ENCODE measurements at regions not wholly inside any gene's neighbourhood (a gene's known extent, or its start where the extent isn't known, plus 50 kb on each side); places are given as distances from the start of the nearest gene placed in this dataset.

DNA sequence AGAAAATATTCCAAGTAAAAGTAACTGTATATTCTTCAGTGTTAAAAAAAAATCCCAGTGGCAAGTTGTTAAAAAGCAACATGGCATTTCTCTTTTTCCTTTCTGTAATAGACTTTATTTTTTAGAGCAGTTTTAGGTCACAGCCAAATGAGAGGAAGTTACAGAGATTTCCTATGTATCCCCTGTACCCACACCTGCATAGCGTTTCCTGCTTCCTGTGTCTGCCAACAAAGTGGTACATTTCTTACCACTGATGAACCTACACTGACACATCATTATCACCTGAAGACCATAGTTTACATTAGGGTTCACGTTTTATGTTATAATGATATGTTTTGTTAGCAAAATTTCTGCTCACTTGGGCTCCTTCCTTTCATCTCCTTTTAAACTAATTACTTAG is 124.7 kb downstream of the GPAT3 start:
- TF ChIP-seq POLR2AphosphoS5 (IDR thresholded peaks at IDR 0.05; ENCODE audit: borderline replicate concordance, low read depth, low read length) (no peak), FOXP2 (optimal IDR thresholded peaks at IDR 0.05; ENCODE audit: control extremely low read depth, extremely low read length, insufficient read depth) (no peak), EZH2 (IDR thresholded peaks at IDR 0.05) (no peak)
